Transverse colon (tissue), 4 donors: ENCODE measurements at regions not wholly inside any gene's neighbourhood (a gene's known extent, or its start where the extent isn't known, plus 50 kb on each side); places are given as distances from the start of the nearest gene placed in this dataset.

Source experiments
- DNase-seq: peaks from one replicate; pipeline ENCODE4 v3.0.0-alpha.2; 2019
- H3K27ac ChIP-seq, 4 donors: fragments of 200-600 bp; sonication (generic); 2 replicates each; pipeline ENCODE4 v1.5.1; 2016 to 2018; ENCODE audit warnings: inconsistent platforms in 4 of 4
- H3K27me3 ChIP-seq: fragments of 200-600 bp; sonication (generic); 2 replicates; pipeline ENCODE4 v1.5.1; 2017; ENCODE audit warnings: inconsistent platforms
- H3K36me3 ChIP-seq, 4 donors: fragments of 200-600 bp; sonication (generic); 2 replicates each; pipeline ENCODE4 v1.5.1; 2017 to 2019; ENCODE audit warnings: inconsistent platforms in 4 of 4
- H3K4me1 ChIP-seq, 4 donors: fragments of 200-600 bp; sonication (generic); 2 replicates each; pipeline ENCODE4 v1.5.1; 2017 to 2020; ENCODE audit warnings: inconsistent platforms in 4 of 4
- H3K4me3 ChIP-seq, 4 donors: fragments of 200-600 bp; sonication (generic); 1 replicate in 1 of 4; 2 replicates in 3 of 4; pipeline versions ENCODE4 v1.5.1 to v1.6.1; 2017 to 2019; ENCODE audit warnings: inconsistent platforms in 4 of 4
- H3K9me3 ChIP-seq, 2 donors: fragments of 200-600 bp; sonication (generic); 2 replicates each; pipeline ENCODE4 v1.5.1; 2017 to 2019; ENCODE audit warnings: inconsistent platforms in 2 of 2
- EP300 ChIP-seq: sonication (generic); formaldehyde crosslinking; IDR thresholded peaks from one replicate; pipeline ENCODE4 v1.6.1; 2017; ENCODE audit warnings: antibody characterized with exemption, low read depth
- POLR2A ChIP-seq: fragments of 450-650 bp; IDR thresholded peaks from one replicate; pipeline ENCODE4 v1.6.1; 2016; ENCODE audit warnings: antibody characterized with exemption, mild to moderate bottlenecking, moderate library complexity
- POLR2AphosphoS5 ChIP-seq, 3 donors: sonication (generic); formaldehyde crosslinking; IDR thresholded peaks; one replicate each; pipeline ENCODE4 v1.6.1; 2016; ENCODE audit warnings: antibody characterized with exemption in 3 of 3
- WGBS, 2 donors: methylation state at CpG; one replicate each; pipeline ENCODE4 v1.1.5; 2018; ENCODE audit warnings: low coverage in 1 of 2; 5-methylcytosine and 5-hydroxymethylcytosine counted together
- in situ Hi-C, 4 donors: fragments of 200-750 bp; cut with MboI; loops; one replicate each; pipeline versions ENCODE4 v1.15.0 to v1.15.1; 2017; ENCODE audit warnings: low sequenced_read_pairs in 3 of 4, low pct_ligation_motif_present in 1 of 4, low pct_unique_long_range_greater_than_20kb in 1 of 4
- intact Hi-C: fragments of 100-400 bp; cut with DNase I; formaldehyde crosslinking; loops from one replicate; pipeline ENCODE4 v1.15.1; 2023; ENCODE audit warnings: low total_unique reads
- TF ChIP-seq, protein P1 (sequence below), 5 experiments: fragments of 200-600 bp in 3 of 5; fragments of 450-650 bp in 2 of 5; sonication (generic) in 3 of 5; IDR thresholded peaks; 1 replicate in 2 of 5; 2 replicates in 3 of 5; pipeline ENCODE4 v1.5.1; 2016 to 2017; ENCODE audit warnings: antibody characterized with exemption in 5 of 5, inconsistent platforms in 3 of 5, mild to moderate bottlenecking in 2 of 5, moderate library complexity in 1 of 5

DNA sequence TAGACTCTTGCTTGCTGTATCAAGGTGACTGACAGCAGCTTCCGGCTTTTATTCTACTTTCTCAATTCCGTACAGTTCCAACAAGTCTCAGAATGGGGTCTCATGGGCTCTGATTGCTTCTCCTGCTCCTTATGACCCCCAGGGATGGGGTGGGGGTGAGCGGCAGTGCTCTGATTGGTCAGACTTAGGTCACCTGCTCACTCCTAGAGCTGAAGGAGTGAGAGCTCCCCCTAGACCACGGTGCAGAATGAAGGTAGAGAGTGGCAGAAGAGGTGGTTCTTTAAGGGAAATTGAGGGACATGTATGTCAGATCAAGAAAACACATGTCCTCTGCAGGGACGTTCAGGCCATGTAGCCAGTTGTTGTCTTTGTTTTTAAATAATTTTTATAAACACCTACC lies 115.2 kb downstream of the C9orf152 start:
- TF ChIP-seq, protein P1, sequence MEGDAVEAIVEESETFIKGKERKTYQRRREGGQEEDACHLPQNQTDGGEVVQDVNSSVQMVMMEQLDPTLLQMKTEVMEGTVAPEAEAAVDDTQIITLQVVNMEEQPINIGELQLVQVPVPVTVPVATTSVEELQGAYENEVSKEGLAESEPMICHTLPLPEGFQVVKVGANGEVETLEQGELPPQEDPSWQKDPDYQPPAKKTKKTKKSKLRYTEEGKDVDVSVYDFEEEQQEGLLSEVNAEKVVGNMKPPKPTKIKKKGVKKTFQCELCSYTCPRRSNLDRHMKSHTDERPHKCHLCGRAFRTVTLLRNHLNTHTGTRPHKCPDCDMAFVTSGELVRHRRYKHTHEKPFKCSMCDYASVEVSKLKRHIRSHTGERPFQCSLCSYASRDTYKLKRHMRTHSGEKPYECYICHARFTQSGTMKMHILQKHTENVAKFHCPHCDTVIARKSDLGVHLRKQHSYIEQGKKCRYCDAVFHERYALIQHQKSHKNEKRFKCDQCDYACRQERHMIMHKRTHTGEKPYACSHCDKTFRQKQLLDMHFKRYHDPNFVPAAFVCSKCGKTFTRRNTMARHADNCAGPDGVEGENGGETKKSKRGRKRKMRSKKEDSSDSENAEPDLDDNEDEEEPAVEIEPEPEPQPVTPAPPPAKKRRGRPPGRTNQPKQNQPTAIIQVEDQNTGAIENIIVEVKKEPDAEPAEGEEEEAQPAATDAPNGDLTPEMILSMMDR (IDR thresholded peaks at IDR 0.05): no peak
- no peak for TF ChIP-seq POLR2AphosphoS5 (IDR thresholded peaks at IDR 0.05)
- no peak overlapping the region for H3K4me3 ChIP-seq
- WGBS, 2 donors: 89% methylated on average over 3 to 5 of the region's 5 CpGs
- H3K4me1 ChIP-seq: peaks cover 0 to 19% (median 5%) of the 10 kb centered on the region in 4 donors
- H3K27ac ChIP-seq: no peak overlapping the region
- no peaks in the 10 kb centered on the region for H3K9me3 ChIP-seq
- no peaks in the 10 kb centered on the region for H3K27me3 ChIP-seq
- in situ Hi-C loops (no loop called here), intact Hi-C loops (no loop called here)
- H3K36me3 ChIP-seq: no peaks in the 10 kb centered on the region
- no peak for DNase-seq

DNA sequence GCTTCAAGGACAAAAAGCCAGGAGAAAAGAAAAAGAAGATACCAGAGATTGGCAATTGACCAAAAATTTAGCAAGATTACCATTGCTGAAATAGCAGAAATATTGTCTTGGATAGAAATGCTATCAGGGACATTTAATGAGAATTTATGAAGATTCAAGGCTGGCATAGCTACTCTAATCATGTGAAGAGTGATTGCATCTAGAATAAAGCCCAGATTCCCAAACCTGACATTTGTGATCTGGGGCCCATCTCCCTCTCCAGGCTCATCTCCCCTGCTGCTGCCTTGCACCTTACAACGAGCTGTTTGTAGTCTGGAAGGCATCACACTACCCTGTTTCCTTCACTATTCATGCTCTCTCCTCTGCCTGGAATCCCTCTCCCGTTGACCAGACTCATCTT lies 114.5 kb downstream of the C9orf152 start:
- TF ChIP-seq EP300 (no peak), POLR2A (no peak), POLR2AphosphoS5 (IDR thresholded peaks at IDR 0.05) (no peak)
- TF ChIP-seq, protein P1 (IDR thresholded peaks at IDR 0.05): no peak
- no peaks in the 10 kb centered on the region for H3K27me3 ChIP-seq
- no peaks in the 10 kb centered on the region for H3K36me3 ChIP-seq
- H3K27ac ChIP-seq: no peak overlapping the region
- H3K9me3 ChIP-seq: no peaks in the 10 kb centered on the region
- WGBS, 2 donors: 47 to 60% methylated on average over 2 of the region's 2 CpGs
- intact Hi-C loops: no loop called here
- no peak overlapping the region for H3K4me3 ChIP-seq
- no peak for DNase-seq
- in situ Hi-C loops: no loop called here
- H3K4me1 ChIP-seq: peaks cover 0 to 19% (median 4%) of the 10 kb centered on the region in 4 donors

DNA sequence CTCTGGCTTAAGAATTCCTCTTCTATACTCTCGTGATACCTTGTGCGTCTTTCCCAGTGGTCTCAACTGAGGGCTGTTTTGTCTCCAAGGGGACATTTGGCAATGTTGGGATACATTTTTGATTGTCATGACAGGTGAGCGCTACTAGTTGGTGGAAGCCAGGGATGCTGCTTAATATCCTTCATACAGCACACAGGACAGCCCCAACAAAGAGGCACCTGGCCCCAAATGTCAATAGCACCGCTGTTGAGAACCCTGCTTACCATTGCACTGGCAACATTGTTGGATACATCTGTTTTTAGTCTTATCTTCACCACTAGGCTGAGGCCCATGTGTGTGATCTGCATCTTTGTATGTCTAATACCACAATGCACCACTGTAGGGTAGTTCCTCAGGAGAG lies 114.1 kb downstream of the C9orf152 start:
- no peak for TF ChIP-seq POLR2AphosphoS5 (IDR thresholded peaks at IDR 0.05)
- TF ChIP-seq, protein P1 (IDR thresholded peaks at IDR 0.05): no peak
- TF ChIP-seq POLR2A: no peak
- no peak for TF ChIP-seq EP300
- Histone ChIP-seq H3K27ac (no peak overlapping the region), H3K9me3 (no peaks in the 10 kb centered on the region), H3K4me1 (peaks cover 0 to 19% (median 4%) of the 10 kb centered on the region in 4 donors), H3K4me3 (no peak overlapping the region), H3K36me3 (no peaks in the 10 kb centered on the region), H3K27me3 (no peaks in the 10 kb centered on the region)
- DNase-seq: no peak
- WGBS, 2 donors: 91 to 92% methylated on average over 2 to 4 of the region's 4 CpGs
- in situ Hi-C loops: no loop called here
- intact Hi-C loops: no loop called here

DNA sequence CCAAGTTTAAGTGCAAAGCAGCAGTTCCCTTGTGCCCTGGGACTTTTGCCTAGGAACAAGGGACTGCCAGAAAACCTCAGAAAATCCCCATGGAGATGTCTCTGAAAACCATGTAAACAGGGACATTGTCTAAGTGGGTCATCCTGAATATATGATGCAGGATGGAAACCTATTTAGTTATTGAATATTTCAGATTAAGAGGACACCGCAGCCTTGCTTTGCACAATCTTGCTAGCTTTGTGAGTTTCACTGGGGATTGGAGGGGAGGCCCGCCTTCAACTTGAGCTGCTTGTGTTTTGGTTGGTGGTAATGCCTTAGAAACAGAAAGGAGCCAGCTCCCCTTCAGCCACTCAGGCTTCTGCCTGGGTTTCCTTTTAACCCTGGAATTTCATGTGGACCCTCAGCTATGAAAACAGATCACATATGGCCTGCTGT lies 112.8 kb downstream of the C9orf152 start:
- no peaks in the 10 kb centered on the region for H3K27me3 ChIP-seq
- no peaks in the 10 kb centered on the region for H3K36me3 ChIP-seq
- no peak for DNase-seq
- no peak overlapping the region for H3K4me3 ChIP-seq
- in situ Hi-C loops: no loop called here
- H3K27ac ChIP-seq: peak overlapping the region in 2 of 4 donors; percentile 5 to 8
- WGBS, 2 donors: 63% methylated on average over 2 of the region's 2 CpGs; no CpG with 5 or more reads in 1 of the 2 donors
- intact Hi-C loops: no loop called here
- TF ChIP-seq EP300 (no peak), POLR2A (no peak), POLR2AphosphoS5 (IDR thresholded peaks at IDR 0.05) (no peak)
- TF ChIP-seq, protein P1 (IDR thresholded peaks at IDR 0.05): no peak
- peaks cover 2 to 20% (median 4%) of the 10 kb centered on the region in 4 donors for H3K4me1 ChIP-seq
- H3K9me3 ChIP-seq: no peaks in the 10 kb centered on the region
